ENCODE measurements at regions not wholly inside any gene's neighbourhood (a gene's known extent, or its start where the extent isn't known, plus 50 kb on each side); places are given as distances from the start of the nearest gene placed in this dataset.

DNA sequence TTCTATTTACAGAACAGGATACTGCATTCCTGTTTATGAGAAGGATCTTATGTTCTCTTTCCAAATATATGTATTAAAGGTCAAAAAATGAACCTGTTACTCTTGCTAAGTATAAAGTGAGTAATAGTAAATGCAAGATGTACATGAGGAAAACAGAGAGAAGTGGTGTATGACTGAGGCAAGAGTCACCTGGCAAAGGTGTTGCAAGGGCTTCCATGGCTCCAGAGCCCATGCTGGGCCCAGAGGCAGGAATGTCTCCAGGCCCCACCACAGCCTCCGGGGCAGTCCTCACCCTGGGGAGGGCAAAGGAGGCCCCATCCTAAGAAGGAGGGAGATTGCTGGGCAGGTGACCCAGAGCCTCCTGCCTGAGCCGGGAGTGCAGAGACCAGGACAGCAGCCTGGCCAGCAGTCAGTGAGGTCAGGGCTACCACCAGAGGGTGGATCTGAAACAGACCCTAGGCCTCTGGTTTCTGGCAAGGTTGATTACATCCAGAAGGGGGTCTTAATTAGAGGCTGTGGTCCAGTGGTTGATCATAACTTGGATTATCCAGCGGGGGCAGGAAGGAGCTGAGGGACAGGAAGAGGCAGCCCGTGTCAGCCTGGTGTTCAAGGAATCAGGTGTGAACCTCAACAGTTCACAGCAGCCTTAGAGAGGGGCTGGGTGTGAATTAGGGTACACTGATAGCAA, 57.3 kb upstream of the CPLX2 start:
- Mint-ChIP-seq H3K27ac (no peak overlapping the region), H3K9me3 (no peaks in the 10 kb centered on the region), H3K4me3 (no peak overlapping the region), H3K27me3 (peaks cover 5 to 32% of the 10 kb centered on the region in 2 donors), H3K4me1 (ENCODE audit: low read depth in 2 of 2) (no peaks in the 10 kb centered on the region), H3K36me3 (no peaks in the 10 kb centered on the region)
- DNase-seq (ENCODE audit: low spot score) (no peak), ATAC-seq (no peak)

- H3K27me3 Mint-ChIP-seq = peaks cover 3 to 31% of the 10 kb centered on the region in 2 donors
- no peaks in the 10 kb centered on the region for H3K4me1 Mint-ChIP-seq (ENCODE audit: low read depth in 2 of 2)
- no peak overlapping the region for H3K27ac Mint-ChIP-seq
- H3K4me3 Mint-ChIP-seq = no peak overlapping the region
- H3K36me3 Mint-ChIP-seq = no peaks in the 10 kb centered on the region
- ATAC-seq (no peak), DNase-seq (ENCODE audit: low spot score) (no peak)
- H3K9me3 Mint-ChIP-seq = no peaks in the 10 kb centered on the region
Observed at GRCh38 chr5:175814691-175815090, 56.7 kb upstream of the CPLX2 start.

GRCh38 chr5:175815126-175815913, 56.1 kb upstream of the CPLX2 start:
- Mint-ChIP-seq H3K27me3 (peaks cover 3 to 26% of the 10 kb centered on the region in 2 donors), H3K9me3 (no peaks in the 10 kb centered on the region), H3K27ac (no peak overlapping the region), H3K4me1 (ENCODE audit: low read depth in 2 of 2) (no peaks in the 10 kb centered on the region), H3K4me3 (no peak overlapping the region), H3K36me3 (no peaks in the 10 kb centered on the region)
- no peak for DNase-seq (ENCODE audit: low spot score)
- no peak for ATAC-seq

DNA sequence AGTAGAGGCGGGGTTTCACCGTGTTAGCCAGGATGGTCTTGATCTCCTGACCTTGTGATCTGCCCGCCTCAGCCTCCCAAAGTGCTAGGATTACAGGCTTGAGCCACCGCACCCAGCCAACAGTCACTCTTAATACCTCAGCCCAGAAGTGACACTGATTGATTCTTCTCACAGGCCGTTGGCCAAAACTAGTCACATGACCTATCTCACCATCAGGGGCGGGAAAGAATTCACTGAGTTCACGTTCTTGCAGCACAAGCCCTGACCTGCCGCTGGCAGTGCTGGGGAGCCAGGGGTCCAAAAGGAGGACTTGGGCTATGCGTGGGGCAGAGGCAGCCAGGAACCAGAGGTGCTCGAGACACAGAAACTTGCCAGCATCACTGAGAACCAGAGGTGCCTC, 55.0 kb upstream of the CPLX2 start:
- DNase-seq (ENCODE audit: low spot score) = no peak
- no peak for ATAC-seq
- H3K27me3 Mint-ChIP-seq = peaks cover 6 to 24% of the 10 kb centered on the region in 2 donors
- no peak overlapping the region for H3K27ac Mint-ChIP-seq
- no peak overlapping the region for H3K4me3 Mint-ChIP-seq
- no peaks in the 10 kb centered on the region for H3K9me3 Mint-ChIP-seq
- no peaks in the 10 kb centered on the region for H3K36me3 Mint-ChIP-seq
- no peaks in the 10 kb centered on the region for H3K4me1 Mint-ChIP-seq (ENCODE audit: low read depth in 2 of 2)

- DNase-seq (ENCODE audit: low spot score) = no peak
- Mint-ChIP-seq H3K4me3 (no peak overlapping the region), H3K4me1 (ENCODE audit: low read depth in 2 of 2) (peaks cover 3 to 6% of the 10 kb centered on the region in 2 donors), H3K36me3 (no peaks in the 10 kb centered on the region), H3K27ac (no peak overlapping the region), H3K27me3 (peaks cover 8 to 36% of the 10 kb centered on the region in 2 donors), H3K9me3 (no peaks in the 10 kb centered on the region)
- no peak for ATAC-seq
Observed at GRCh38 chr5:175819090-175819425, 52.3 kb upstream of the CPLX2 start.

GRCh38 chr5:175820230-175820629, 51.1 kb upstream of the CPLX2 start:
- H3K27ac Mint-ChIP-seq = no peak overlapping the region

More at GRCh38 chr5:175820230-175820629, 51.1 kb upstream of the CPLX2 start:
- DNase-seq (ENCODE audit: low spot score) = peak; percentile 56
- ATAC-seq = no peak
- Mint-ChIP-seq H3K4me3 (no peak overlapping the region), H3K36me3 (no peaks in the 10 kb centered on the region), H3K4me1 (ENCODE audit: low read depth in 2 of 2) (peaks cover 3 to 6% of the 10 kb centered on the region in 2 donors), H3K9me3 (no peaks in the 10 kb centered on the region), H3K27me3 (peaks cover 8 to 43% of the 10 kb centered on the region in 2 donors)
